ENCODE measurements at regions not wholly inside any gene's neighbourhood (a gene's known extent, or its start where the extent isn't known, plus 50 kb on each side); places are given as distances from the start of the nearest gene placed in this dataset.

GRCh38 chr21:15247613-15248012, 182.8 kb upstream of the NRIP1 start:
- TF ChIP-seq EZH2phosphoT487 (IDR thresholded peaks at IDR 0.05; ENCODE audit: insufficient read depth, low read depth): no peak
- TF ChIP-seq EZH2 (IDR thresholded peaks at IDR 0.05; ENCODE audit: insufficient read depth, poor library complexity, severe bottlenecking): no peak
